Glutamatergic neuron (in vitro differentiated cells): ENCODE measurements at regions not wholly inside any gene's neighbourhood (a gene's known extent, or its start where the extent isn't known, plus 50 kb on each side); places are given as distances from the start of the nearest gene placed in this dataset.

ENCODE experiments used
- DNase-seq: peaks from one replicate; pipeline ENCODE4 v3.0.0; 2022
- H3K27ac Mint-ChIP-seq: one replicate; pipeline ENCODE4 v1.8.0; 2020; ENCODE audit warnings: mild to moderate bottlenecking, mixed read lengths, inconsistent platforms; ENCODE audit not compliant: unreplicated experiment
- H3K27me3 Mint-ChIP-seq: one replicate; pipeline ENCODE4 v1.8.0; 2020; ENCODE audit warnings: mild to moderate bottlenecking, moderate library complexity, mixed read lengths, inconsistent platforms; ENCODE audit not compliant: unreplicated experiment
- H3K36me3 Mint-ChIP-seq: one replicate; pipeline ENCODE4 v1.8.0; 2020; ENCODE audit warnings: mild to moderate bottlenecking, mixed read lengths, inconsistent platforms; ENCODE audit not compliant: unreplicated experiment
- H3K4me1 Mint-ChIP-seq: one replicate; pipeline ENCODE4 v1.8.0; 2020; ENCODE audit warnings: mild to moderate bottlenecking, low read depth, mixed read lengths, inconsistent platforms; ENCODE audit not compliant: unreplicated experiment
- H3K4me3 Mint-ChIP-seq: one replicate; pipeline ENCODE4 v1.8.0; 2020; ENCODE audit warnings: mild to moderate bottlenecking, mixed read lengths, inconsistent platforms; ENCODE audit not compliant: unreplicated experiment
- H3K9me3 Mint-ChIP-seq: one replicate; pipeline ENCODE4 v1.8.0; 2020; ENCODE audit warnings: mild to moderate bottlenecking, moderate library complexity, mixed read lengths, inconsistent platforms; ENCODE audit not compliant: unreplicated experiment
- TF ChIP-seq, protein P1 (sequence below): fragments of 200-600 bp; sonication (generic); IDR thresholded peaks from one replicate; pipeline ENCODE4 v1.5.0; 2021; ENCODE audit not compliant: partially characterized antibody, unreplicated experiment

- TF ChIP-seq, protein P1, sequence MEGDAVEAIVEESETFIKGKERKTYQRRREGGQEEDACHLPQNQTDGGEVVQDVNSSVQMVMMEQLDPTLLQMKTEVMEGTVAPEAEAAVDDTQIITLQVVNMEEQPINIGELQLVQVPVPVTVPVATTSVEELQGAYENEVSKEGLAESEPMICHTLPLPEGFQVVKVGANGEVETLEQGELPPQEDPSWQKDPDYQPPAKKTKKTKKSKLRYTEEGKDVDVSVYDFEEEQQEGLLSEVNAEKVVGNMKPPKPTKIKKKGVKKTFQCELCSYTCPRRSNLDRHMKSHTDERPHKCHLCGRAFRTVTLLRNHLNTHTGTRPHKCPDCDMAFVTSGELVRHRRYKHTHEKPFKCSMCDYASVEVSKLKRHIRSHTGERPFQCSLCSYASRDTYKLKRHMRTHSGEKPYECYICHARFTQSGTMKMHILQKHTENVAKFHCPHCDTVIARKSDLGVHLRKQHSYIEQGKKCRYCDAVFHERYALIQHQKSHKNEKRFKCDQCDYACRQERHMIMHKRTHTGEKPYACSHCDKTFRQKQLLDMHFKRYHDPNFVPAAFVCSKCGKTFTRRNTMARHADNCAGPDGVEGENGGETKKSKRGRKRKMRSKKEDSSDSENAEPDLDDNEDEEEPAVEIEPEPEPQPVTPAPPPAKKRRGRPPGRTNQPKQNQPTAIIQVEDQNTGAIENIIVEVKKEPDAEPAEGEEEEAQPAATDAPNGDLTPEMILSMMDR = no peak
- Mint-ChIP-seq H3K27ac (no peak overlapping the region), H3K27me3 (peaks cover 2% of the 10 kb centered on the region), H3K4me1 (peaks cover 13% of the 10 kb centered on the region), H3K4me3 (no peak overlapping the region), H3K36me3 (peaks cover 8% of the 10 kb centered on the region), H3K9me3 (peaks cover 8% of the 10 kb centered on the region)
- DNase-seq = no peak
Observed at GRCh38 chr10:29722777-29723176, 88.0 kb upstream of the SVIL start.

- TF ChIP-seq, protein P1 = no peak
- Mint-ChIP-seq H3K4me3 (no peak overlapping the region), H3K36me3 (peaks cover 8% of the 10 kb centered on the region), H3K27me3 (no peaks in the 10 kb centered on the region), H3K4me1 (peaks cover 16% of the 10 kb centered on the region), H3K9me3 (peaks cover 7% of the 10 kb centered on the region), H3K27ac (no peak overlapping the region)
- DNase-seq = no peak
Observed at GRCh38 chr10:29720149-29720548, 85.4 kb upstream of the SVIL start.

DNA sequence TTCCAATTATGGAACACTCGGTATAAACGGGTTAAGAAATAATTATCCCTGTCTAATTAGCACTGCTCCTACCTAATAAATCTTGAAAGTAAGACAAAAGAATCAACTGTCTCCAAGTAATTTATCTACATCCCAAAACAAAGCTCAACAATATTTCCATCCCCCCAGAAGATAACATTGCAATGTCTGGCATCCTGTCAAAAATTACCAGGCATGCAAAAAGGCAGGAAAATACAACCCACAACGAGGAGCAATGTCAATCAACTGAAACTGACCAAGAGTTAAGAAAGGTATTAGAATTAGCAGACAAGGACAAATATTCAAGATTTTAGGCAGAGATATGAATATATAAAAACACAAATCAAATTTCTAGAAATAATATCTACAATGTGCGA lies 84.5 kb upstream of the SVIL start:
- H3K36me3 Mint-ChIP-seq = peaks cover 8% of the 10 kb centered on the region
- no peaks in the 10 kb centered on the region for H3K27me3 Mint-ChIP-seq
- DNase-seq = no peak
- H3K4me3 Mint-ChIP-seq = no peak overlapping the region
- peak overlapping the region; percentile 14 for H3K27ac Mint-ChIP-seq
- peaks cover 15% of the 10 kb centered on the region for H3K4me1 Mint-ChIP-seq
- H3K9me3 Mint-ChIP-seq = peaks cover 8% of the 10 kb centered on the region
- TF ChIP-seq, protein P1 = no peak

DNA sequence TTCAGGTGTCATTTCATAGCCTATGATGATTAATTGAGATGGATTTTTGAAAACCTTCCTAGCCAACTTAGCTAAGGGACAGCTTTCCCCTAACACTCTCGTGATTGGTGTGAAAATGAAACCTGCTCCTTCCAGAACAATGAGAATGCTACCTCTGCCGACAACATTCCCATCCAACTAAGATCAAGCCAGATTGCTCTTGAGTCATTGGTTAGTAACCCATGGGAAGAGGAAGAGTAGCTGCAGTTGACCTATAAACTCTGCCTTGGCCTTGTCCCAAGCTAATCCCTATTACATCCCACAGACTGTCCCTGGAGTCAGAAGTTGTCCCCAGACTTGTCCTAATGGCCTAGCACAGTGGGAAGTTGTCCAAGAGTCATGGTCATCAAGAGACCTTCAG lies 80.5 kb upstream of the SVIL start:
- Mint-ChIP-seq H3K27ac (peak overlapping the region; percentile 60), H3K27me3 (peaks cover 4% of the 10 kb centered on the region), H3K36me3 (peaks cover 8% of the 10 kb centered on the region), H3K4me1 (peaks cover 37% of the 10 kb centered on the region), H3K4me3 (no peak overlapping the region), H3K9me3 (peaks cover 11% of the 10 kb centered on the region)
- DNase-seq = no peak
- TF ChIP-seq, protein P1 = no peak

DNA sequence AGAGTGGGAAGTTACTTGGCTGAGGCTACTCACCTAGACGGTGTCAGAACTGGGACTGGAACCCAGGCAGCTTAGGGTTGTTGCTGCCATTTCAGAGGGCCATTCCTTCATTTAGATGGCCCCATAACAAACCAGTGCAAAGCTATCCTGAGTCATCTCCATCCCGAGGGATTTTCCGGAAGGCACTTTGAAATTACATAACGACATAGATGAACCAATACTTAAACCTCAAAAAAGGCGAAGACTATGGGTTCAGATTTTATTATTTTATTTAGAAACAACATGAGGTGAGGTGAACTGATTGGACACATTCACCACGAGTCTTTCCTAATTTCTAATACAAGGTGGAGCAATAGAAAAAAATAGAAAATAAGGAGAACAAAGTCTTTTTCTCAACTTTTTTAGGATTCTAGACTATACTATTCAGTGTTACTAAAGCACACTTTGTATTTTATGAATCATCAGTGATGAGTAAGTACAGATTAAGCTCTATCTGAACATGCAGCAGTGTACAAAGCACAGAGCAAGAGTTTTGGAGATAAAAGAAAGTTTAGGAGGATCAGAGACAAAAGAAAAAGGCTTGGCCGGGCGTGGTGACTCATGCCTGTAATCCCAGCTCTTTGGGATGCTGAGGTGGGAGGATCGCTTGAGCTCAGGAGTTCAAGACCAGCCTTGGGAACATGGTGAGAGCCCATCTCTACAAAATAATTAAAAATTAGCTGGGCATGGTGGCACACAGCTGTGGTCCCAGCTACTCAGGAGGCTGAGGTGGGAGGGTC lies 79.5 kb upstream of the SVIL start:
- H3K27me3 Mint-ChIP-seq = peaks cover 4% of the 10 kb centered on the region
- H3K4me1 Mint-ChIP-seq = peaks cover 39% of the 10 kb centered on the region
- peaks cover 2% of the 10 kb centered on the region for H3K36me3 Mint-ChIP-seq
- H3K9me3 Mint-ChIP-seq = peaks cover 9% of the 10 kb centered on the region
- TF ChIP-seq, protein P1 = no peak
- peak overlapping the region; percentile 52 for H3K4me3 Mint-ChIP-seq
- DNase-seq = no peak
- peak overlapping the region; percentile 46 for H3K27ac Mint-ChIP-seq
